ENCODE measurements at regions not wholly inside any gene's neighbourhood (a gene's known extent, or its start where the extent isn't known, plus 50 kb on each side); places are given as distances from the start of the nearest gene placed in this dataset.
"Not testable (repeated sequence)": the region's sequence is repeated elsewhere in the genome, so short reads cannot be mapped to it uniquely, and the experiment has no call there.

- TF ChIP-seq, protein P1, sequence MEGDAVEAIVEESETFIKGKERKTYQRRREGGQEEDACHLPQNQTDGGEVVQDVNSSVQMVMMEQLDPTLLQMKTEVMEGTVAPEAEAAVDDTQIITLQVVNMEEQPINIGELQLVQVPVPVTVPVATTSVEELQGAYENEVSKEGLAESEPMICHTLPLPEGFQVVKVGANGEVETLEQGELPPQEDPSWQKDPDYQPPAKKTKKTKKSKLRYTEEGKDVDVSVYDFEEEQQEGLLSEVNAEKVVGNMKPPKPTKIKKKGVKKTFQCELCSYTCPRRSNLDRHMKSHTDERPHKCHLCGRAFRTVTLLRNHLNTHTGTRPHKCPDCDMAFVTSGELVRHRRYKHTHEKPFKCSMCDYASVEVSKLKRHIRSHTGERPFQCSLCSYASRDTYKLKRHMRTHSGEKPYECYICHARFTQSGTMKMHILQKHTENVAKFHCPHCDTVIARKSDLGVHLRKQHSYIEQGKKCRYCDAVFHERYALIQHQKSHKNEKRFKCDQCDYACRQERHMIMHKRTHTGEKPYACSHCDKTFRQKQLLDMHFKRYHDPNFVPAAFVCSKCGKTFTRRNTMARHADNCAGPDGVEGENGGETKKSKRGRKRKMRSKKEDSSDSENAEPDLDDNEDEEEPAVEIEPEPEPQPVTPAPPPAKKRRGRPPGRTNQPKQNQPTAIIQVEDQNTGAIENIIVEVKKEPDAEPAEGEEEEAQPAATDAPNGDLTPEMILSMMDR (IDR thresholded peaks at IDR 0.05; ENCODE audit: low read depth, low read length, missing control alignments), result no peak
- no peak for DNase-seq (ENCODE audit: extremely low read depth, low read depth)
- H3K4me3 ChIP-seq (replicated peaks; ENCODE audit: low read depth, low read length), result no peak overlapping the region
Measured at GRCh38 chr2:65608466-65608865, 176.1 kb upstream of the SPRED2 start.

GRCh38 chr2:65607662-65608305 lies 175.4 kb upstream of the SPRED2 start:
- TF ChIP-seq, protein P1 (IDR thresholded peaks at IDR 0.05; ENCODE audit: low read depth, low read length, missing control alignments), result no peak
- no peak for DNase-seq (ENCODE audit: extremely low read depth, low read depth)
- H3K4me3 ChIP-seq (replicated peaks; ENCODE audit: low read depth, low read length), result no peak overlapping the region

DNA sequence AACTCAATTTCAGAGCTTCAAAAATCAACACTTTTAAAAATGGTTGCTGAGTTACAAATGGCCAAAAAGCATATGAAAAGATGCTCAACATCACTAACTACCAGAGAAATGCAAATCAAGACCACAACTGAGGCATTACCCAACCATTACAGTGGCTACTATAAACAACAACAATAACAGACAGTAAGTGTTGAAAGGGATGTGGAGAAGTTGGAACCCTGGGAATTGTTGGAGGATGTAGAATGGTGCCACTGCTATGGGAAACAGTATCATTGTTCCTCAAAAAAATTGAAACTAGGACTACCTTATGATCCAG lies 173.3 kb upstream of the SPRED2 start:
- TF ChIP-seq, protein P1 (IDR thresholded peaks at IDR 0.05; ENCODE audit: low read depth, low read length, missing control alignments), result no peak
- no peak overlapping the region for H3K4me3 ChIP-seq (replicated peaks; ENCODE audit: low read depth, low read length)
- DNase-seq (ENCODE audit: extremely low read depth, low read depth), result no peak

DNA sequence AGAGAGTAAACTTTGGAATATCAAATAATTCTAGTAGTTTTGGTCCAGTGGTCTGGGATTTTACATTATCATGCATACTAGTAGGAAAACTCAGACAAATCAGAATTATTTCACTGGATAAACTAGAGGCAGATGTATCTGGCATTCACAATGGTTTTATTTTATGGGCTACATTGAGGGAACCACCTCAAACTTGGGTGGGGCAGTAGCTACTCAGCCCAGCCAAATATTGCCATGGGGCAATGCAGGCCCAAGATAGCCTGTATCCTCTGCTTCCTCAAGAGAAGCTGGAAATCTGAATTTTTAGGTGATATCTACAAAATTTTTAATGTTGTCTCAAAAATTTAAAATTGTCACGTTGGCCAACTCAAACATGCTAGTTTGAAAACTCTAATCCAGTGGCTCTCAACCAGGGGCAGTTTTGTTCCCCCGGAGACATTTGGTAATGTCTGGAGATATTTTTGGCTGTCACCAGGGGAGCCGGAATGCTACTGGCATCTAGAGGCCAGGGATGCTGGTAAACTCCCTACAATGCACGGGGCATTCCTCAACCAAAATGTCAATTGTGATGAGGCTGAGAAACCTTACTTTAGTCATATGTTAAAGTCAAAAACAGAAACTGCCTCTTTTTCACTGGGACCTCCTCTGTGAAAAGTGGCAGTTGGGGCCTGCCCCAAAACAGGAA lies 172.8 kb upstream of the SPRED2 start:
- H3K4me3 ChIP-seq (replicated peaks; ENCODE audit: low read depth, low read length), result no peak overlapping the region
- no peak for DNase-seq (ENCODE audit: extremely low read depth, low read depth)
- TF ChIP-seq, protein P1 (IDR thresholded peaks at IDR 0.05; ENCODE audit: low read depth, low read length, missing control alignments), result no peak

- no peak for DNase-seq (ENCODE audit: extremely low read depth, low read depth)
- no peak overlapping the region for H3K4me3 ChIP-seq (replicated peaks; ENCODE audit: low read depth, low read length)
- TF ChIP-seq, protein P1 (IDR thresholded peaks at IDR 0.05; ENCODE audit: low read depth, low read length, missing control alignments), result no peak
Measured at GRCh38 chr2:65604246-65604645, 171.8 kb upstream of the SPRED2 start.

- no peak for DNase-seq (ENCODE audit: extremely low read depth, low read depth)
- H3K4me3 ChIP-seq (replicated peaks; ENCODE audit: low read depth, low read length), result no peak overlapping the region
- TF ChIP-seq, protein P1 (IDR thresholded peaks at IDR 0.05; ENCODE audit: low read depth, low read length, missing control alignments), result no peak
Measured at GRCh38 chr2:65602603-65603235, 170.3 kb upstream of the SPRED2 start.

DNA sequence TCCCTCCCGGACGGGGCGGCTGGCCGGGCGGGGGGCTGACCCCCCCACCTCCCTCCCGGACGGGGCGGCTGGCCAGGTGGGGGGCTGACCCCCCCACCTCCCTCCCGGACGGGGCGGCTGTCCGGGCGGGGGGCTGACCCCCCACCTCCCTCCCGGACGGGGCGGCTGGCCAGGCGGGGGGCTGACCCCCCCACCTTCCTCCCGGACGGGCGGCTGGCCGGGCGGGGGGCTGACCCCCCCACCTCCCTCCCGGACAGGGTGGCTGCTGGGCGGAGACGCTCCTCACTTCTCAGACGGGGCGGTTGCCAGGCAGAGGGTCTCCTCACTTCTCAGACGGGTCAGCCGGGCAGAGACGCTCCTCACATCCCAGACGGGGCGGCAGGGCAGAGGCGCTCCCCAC lies 168.5 kb upstream of the SPRED2 start:
- not testable (repeated sequence) for H3K4me3 ChIP-seq (replicated peaks; ENCODE audit: low read depth, low read length); DNase-seq (ENCODE audit: extremely low read depth, low read depth)

DNA sequence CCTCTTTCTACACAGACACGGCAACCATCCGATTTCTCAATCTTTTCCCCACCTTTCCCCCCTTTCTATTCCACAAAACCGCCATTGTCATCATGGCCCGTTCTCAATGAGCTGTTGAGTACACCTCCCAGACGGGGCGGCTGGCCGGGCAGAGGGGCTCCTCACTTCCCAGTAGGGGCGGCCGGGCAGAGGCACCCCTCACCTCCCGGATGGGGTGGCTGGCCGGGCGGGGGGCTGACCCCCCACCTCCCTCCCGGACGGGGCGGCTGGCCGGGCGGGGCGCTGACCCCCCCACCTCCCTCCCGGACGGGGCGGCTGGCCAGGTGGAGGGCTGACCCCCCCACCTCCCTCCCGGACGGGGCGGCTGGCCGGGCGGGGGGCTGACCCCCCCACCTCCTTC lies 168.0 kb upstream of the SPRED2 start:
- not testable (repeated sequence) for H3K4me3 ChIP-seq (replicated peaks; ENCODE audit: low read depth, low read length); DNase-seq (ENCODE audit: extremely low read depth, low read depth)

Measured in HFF-Myc (cell line).